Keratinocyte (primary cell): ENCODE measurements at regions not wholly inside any gene's neighbourhood (a gene's known extent, or its start where the extent isn't known, plus 50 kb on each side); places are given as distances from the start of the nearest gene placed in this dataset.

Experiments
- CTCF ChIP-seq, 3 experiments: IDR thresholded peaks in 1 of 3; conservative IDR thresholded peaks in 1 of 3; optimal IDR thresholded peaks in 1 of 3; 2 replicates in 2 of 3; 3 replicates in 1 of 3; pipeline versions ENCODE3 to v1.5.1; 2011; ENCODE audit warnings: low read length in 3 of 3, mild to moderate bottlenecking in 3 of 3, moderate library complexity in 2 of 3, control low read depth in 1 of 3, inconsistent platforms in 1 of 3; ENCODE audit not compliant: insufficient read depth in 2 of 3; ENCODE audit errors: extremely low read depth in 1 of 3
- EZH2 ChIP-seq: IDR thresholded peaks from one replicate; pipeline ENCODE4 v1.6.1; 2012; ENCODE audit warnings: inconsistent platforms, mild to moderate bottlenecking, low read length, moderate library complexity

- TF ChIP-seq CTCF (optimal IDR thresholded peaks at IDR 0.05 in 1 of 3, IDR thresholded peaks at IDR 0.05 in 1 of 3, conservative IDR thresholded peaks at IDR 0.05 in 1 of 3; ENCODE audit: extremely low read depth in 1 of 3, insufficient read depth in 2 of 3, low read length in 3 of 3) (no peak), EZH2 (no peak)
These were observed 384.7 kb upstream of the LCORL start for GRCh38 chr4:18406264-18406663.
